HG03457 (cell line): ENCODE measurements at regions not wholly inside any gene's neighbourhood (a gene's known extent, or its start where the extent isn't known, plus 50 kb on each side); places are given as distances from the start of the nearest gene placed in this dataset.

Experiments used
- ATAC-seq: cut with Tn5 transposase; IDR thresholded peaks from one replicate; pipeline ENCODE4 v1.9.1; 2021; ENCODE audit warnings: moderate number of reproducible peaks; ENCODE audit not compliant: unreplicated experiment

DNA sequence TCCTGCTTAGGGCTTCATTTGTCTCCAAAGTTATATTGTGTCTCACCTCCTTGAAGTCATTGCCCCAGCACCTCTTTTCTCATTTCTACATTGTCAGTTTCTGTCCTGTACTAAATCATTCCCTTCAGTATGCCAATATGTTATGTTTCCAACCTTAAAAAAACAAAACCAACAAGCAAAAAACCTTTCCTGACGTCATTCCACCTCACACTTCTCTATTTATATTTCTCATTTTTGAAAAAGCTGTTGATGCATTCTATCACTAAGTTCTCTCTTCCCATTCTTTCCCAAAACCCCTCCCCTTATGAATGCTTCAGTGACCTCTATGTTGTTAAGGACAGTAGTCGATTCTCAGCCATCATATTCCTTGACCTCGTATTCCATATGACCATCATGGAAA is 98.7 kb upstream of the ARHGAP24 start:
- ATAC-seq: no peak

DNA sequence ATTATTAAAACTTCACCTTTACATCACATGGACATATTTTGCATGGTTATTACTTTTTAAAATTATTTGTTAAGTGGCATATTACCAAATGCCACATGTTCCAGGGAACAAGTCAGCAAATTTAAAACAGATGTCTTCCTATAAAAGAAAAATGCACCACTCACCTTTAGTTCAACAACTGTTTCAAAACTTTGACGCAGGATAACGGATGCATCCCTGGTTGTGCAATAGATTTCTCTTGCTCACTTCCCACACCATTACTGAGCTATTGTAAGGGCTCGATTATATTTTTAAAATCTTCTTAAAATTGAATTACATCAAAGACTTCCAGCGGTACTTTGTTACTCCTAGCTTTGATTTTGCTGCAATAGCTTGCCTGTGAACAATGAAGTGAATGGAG is 93.0 kb upstream of the ARHGAP24 start:
- ATAC-seq: no peak

DNA sequence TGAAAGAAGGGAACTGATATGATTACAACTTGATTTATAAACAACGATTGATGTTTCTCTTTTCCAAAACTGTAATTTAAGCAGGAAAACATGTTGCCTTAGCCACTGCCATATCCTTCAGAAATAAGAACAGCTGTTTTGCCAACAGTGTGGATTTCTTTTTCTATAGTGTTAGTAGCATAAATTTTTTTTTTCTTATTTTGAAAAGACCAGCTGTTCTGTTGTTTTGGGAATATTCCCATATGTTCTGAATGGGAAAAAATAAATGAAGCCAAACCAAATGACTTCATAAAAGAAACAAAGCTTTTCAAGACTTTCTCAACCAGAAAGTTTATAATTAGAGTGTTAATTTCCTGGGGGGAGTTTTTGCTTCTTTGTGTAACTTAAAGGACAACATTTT is 83.9 kb upstream of the ARHGAP24 start:
- no peak for ATAC-seq

DNA sequence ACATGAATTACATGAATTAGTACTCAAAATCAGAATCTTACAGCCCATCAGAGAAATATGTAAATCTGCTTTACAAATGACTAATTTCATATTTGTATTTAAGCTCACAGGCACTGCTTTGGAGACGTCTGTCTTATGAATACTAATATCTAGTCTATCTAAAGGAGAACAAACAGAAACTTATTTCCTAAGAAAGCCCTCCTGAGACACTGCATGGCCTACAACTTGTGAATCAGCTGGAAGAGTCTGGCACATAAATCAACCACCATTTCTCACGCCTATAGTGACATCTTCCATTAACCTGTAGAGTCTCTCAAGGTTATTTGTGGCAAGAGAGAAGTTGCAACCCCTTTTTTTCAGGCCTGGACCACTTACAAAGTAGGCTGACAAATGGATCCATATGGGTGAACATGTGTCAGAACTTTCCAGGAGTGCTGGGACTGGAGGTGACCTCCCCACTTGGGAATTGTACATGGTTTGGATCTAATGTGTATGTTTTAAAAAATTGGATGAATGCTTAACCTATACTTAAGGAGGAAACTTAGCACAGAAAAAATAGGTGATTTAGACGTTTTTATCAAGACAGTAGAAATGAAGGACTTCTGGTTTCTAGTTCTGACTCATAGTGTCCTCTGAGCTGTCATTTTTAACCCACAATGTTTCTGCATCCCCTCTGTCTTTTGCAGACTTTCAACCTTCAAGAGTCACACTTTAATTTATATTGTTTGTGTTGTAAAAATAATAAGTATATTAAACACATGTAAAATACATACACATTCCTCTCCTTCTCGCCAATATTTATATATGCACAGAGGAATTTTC is 83.2 kb upstream of the ARHGAP24 start:
- ATAC-seq: peak; percentile 59

DNA sequence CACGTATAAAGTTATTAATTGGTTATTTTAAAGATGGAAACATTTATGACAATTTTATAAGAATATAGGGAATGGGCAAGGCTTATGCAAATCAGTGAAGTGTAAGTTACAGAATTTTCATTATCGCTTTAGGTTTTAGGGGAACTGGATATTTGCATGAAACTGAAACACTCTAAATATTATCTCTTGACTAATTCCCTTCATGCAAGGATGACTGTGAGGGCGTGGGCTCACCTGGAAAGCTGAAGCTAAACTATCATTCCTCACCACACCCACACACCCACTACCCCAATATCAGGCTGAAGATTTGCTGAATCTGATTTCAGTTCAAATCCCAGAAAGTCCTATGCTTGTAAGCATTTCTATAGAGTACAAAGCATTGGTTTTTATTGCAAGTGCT is 81.7 kb upstream of the ARHGAP24 start:
- ATAC-seq: peak; percentile 59

DNA sequence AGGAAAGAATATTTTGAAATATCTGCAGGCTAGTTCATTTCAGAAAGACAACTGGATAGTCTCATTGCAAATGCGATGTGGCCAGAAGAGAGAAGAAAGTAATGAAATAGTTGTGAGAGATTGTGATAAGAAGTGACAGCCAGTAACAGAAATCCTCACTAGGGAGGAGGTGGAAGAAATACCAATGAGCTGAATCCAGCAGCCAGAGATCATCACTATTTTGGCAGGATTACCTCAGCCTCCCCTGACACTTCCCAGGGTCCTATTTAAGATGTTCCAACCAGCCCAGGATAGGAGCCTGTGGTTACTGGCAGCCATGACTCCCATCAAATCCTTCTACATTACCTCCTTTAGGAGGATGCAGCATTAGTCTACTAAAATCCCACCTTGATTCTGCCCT is 76.7 kb upstream of the ARHGAP24 start:
- no peak for ATAC-seq

DNA sequence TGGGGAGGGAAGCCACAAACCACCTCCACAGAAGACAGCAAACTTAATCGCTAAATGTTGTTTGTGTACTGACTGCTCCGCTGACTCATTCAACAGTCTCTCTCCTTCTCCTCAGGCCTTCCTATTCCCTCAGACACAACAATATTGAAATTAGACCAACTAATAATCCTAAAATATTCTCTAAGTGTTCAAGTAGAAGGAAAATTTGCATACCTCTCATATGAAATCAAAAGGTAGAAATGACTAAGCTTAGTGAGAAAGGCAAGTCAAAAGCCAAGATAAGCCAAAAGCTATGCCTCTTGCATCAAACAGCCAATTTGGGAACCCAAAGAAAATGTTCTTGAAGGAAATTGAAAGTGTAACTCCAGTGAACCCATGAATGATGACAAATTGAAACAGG is 75.7 kb upstream of the ARHGAP24 start:
- ATAC-seq: peak; percentile 75

DNA sequence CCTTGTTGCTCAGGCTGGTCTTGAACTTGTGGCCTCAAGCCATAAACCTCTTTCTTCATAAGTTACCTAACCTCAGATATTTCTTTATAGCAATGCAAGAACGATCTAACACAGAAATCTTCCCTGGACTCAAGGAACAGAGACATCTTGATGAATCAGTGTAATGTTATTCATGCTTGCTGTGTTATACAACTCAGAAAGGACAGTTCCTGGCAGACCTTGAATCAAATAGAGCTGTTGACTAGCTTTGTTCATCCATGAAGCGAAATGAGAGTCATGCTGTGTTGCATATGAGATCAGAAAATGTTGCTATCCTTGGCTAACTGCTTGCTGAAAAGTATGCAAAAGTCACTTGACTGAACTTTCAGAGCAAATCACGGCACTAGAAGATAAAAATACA is 72.6 kb upstream of the ARHGAP24 start:
- ATAC-seq: no peak

DNA sequence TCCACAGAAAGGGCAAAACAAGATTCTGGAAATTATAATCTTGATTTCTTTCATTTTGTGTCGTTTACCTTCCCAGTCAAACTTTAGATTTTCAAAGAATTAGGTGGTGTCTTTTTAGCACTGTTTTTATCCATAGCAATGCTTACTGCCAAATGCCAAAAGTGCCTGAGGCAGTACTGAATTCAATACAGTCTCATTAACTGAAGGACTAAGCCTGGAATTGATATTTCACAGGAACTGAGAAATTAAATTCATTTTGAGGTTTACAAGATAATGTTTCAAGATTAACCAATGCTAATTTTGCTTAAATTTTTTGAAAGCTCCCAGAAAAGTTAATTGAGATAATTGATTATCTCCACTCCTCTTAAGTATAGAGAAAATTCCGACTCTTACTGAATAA is 68.8 kb upstream of the ARHGAP24 start:
- ATAC-seq: no peak

DNA sequence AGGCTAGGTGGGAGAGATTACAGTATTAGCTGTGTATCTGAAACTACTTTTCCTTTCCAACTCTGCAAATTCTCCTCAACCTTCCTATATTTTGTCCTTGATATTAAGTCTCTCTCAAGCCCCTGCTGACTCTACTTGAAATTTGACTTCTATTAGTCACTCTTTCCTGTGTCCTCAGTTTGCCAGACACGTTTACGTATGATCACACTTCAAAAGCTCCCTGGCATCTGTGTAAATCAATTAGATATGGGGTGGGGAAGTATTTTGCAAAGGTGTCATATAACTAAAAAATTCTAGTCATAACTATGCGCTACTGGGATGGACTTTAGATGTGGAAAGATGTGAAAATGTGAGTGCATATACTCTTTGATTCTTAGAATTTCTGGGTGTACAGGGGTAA is 67.4 kb upstream of the ARHGAP24 start:
- no peak for ATAC-seq

DNA sequence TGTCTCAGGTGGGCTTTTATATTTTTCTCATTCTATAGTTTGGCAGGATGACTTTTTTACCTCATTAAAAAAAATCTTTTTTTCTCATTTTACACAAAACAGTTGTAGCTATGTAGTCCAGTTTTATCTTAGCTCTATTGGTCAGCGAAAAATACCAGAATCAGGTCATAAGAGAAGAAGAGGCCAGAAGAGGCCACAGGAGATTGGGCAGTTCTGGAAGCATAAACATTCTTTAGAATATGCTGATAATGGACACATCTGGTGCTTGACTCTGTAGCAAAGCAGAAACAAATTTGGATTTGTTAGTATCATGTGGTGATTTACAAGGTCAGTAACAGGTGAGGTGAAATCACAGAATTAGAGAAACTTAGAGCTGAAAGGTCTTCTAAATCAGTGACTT is 66.6 kb upstream of the ARHGAP24 start:
- no peak for ATAC-seq

DNA sequence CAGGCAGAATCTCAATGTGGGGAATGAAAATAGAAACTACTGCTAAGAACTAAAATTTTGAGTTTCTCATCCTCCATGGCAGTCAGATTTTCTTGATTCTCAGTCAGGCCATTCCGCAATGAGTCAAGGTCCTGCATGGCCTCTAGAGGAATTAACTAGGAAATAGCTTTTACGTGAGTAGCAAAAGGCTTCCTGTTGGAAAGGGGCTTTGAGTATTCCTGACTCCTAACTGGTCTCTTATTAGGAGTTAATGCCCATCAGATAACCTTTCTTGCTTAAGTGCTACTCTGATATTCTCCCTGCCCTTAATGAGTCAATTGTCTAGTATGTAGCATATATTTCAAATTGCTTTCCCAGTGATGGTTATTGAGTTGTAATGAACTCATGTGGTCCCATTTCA is 65.7 kb upstream of the ARHGAP24 start:
- ATAC-seq: no peak

DNA sequence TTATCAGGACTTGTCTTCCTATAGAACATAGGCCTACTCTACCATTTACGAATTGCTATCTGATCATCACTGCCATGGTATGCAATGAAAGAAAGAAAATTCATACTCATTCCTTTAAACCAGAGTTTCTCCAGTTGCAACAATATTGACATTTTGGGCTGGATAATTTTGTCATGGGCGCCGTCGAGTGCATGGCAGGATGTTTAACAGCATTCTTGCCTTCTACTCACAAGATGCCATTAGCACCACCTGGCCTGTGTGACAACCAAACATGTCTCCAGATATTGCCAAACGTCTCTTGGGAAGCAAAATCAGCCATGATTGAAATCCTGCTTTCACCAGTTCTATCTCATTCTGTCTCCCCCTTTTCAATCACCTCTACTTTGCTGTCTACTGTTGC is 63.6 kb upstream of the ARHGAP24 start:
- ATAC-seq: no peak

DNA sequence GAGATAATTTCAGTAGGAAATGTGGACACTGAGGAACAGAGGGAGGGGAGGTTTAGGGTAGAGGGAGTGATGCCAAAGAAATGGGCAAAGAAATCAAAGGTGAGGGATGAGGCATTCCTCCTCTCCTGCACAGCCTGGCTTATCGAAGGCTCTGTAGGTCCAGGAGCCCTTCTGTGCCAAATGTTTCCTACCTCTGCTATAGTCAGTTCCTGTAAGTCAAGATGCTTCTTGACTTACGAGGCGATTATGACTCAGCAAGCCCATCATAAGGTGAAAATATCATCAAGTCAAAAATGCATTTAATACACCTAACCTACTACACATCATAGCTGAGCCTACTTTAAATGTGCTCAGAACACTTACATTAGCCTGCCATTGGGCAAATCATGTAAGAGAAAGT is 60.0 kb upstream of the ARHGAP24 start:
- ATAC-seq: no peak

DNA sequence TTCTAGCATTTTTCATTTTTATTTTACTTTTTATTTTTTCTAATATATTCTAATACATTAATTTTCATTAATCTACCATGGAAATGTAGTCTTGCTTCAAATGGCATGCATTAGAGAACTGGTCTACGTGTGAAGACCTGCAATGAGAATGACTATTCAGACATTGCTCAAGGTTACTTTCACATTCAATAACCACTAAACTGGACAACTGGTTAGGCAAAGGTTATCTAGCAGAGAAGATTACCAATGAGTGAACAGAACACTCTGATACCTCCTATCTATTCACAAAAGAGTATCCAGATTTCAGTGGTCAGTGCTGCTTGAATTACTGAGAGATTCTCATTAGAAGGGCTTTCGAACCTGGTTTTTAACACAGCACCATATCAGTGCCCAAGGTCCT is 58.9 kb upstream of the ARHGAP24 start:
- no peak for ATAC-seq

DNA sequence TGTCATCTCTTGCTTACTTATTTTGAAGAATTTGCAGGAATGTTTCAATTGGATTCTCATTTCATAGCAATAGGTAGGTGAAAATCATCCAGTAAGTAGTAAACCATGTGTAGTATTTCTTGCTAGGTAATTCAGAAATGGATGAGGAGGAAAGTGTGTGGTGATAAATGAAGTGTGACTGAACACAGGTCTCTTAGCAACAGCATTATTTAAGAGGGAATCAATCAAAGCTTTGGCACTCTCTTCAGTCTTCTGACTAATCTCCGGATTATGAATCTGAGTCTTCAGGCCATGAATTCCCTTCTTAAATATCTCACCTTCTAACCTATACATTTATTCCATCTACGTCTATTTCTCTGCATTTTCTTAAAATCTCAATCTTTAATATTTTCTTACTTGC is 55.8 kb upstream of the ARHGAP24 start:
- no peak for ATAC-seq

DNA sequence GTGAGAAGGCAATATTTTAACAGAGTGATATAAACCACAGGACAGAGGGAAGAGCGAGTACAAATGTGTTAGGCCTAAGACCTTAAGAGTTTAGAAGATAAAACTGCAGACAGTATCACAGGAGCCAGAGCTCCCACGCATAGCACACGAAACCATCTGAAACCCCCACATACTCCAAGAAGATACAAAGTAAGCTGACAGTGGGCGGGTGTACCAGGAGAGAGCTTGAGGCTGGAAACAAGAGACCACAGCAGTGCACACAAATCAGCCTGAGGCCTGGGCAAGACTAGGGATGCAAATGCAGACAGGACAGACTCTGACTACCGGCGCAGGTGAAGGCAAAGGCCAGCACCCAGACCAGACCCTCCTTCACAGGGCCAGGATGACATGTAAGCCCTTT is 54.1 kb upstream of the ARHGAP24 start:
- no peak for ATAC-seq

DNA sequence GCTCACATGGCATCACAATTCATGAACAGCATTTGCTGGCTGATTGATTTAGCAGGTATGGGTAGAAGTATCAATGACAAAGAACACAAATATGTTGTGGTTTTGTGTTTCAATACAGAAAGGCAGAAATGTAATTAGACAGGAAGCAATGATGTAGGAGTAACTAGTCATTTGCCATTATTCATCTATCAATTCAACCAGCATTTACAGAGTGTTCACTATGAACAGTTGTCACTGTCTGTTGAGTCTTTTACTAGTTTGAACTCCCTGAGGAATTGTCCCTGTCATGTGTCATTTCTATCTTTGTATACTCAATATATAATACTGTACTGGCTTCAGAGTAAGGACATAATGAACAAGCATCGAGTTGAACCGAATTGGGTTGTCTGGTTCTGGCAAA is 51.5 kb upstream of the ARHGAP24 start:
- ATAC-seq: peak; percentile 55
